ENCODE measurements at regions not wholly inside any gene's neighbourhood (a gene's known extent, or its start where the extent isn't known, plus 50 kb on each side); places are given as distances from the start of the nearest gene placed in this dataset.

DNA sequence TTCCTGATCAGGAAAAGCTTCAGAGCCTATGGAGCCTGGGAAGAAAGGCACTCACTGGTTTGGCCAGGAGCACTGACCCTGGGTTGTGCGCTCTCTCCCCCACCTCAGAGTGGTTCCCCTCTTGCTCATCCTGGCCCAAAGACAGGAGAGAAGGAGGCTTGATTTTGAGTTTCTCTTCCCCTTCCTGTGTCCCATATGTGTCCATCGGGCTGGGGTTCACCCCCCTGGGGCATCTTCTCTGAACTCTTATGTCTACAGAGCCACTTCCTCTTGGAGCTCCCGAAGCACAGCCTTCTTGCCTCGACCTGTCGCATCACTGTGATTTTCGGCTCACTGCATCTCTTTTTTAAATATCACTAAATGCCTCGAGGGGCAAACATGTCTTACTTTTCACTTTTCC is 692.3 kb downstream of the RNF144A start:
- Histone ChIP-seq H3K4me3 (no peak overlapping the region), H3K4me1 (no peaks in the 10 kb centered on the region), H3K36me3 (no peaks in the 10 kb centered on the region), H3K9me3 (no peaks in the 10 kb centered on the region), H3K27me3 (no peaks in the 10 kb centered on the region), H3K27ac (no peak overlapping the region)
- intact Hi-C loops (cut with DNase I): no loop called here
- DNase-seq (no peak), ATAC-seq (no peak)
- 80 to 87% (median 82%) methylated on average over 7 of the region's 7 CpGs for whole genome bisulfite sequencing, 4 donors
- TF ChIP-seq POLR2A (IDR thresholded peaks at IDR 0.05): no peak

DNA sequence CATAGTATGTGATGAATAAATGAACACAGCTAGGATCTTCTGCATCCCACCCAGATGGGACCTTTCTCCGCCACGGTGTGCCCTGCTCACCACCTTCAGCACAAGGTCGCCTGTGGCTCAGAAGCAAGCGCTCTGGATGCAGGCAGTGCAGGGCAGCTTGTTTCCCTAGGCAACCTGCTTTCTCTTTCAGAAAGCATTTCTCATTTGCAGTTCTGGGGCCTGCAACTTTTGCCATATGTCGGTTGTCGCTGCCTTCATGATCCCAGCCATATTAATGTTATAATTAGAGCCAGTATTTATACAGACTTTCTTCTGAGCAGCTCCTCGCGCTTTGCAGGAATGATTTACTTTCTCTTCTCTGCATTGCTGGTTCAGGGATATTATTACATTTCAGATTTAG is 692.8 kb downstream of the RNF144A start:
- intact Hi-C loops (cut with DNase I): no loop called here

DNA sequence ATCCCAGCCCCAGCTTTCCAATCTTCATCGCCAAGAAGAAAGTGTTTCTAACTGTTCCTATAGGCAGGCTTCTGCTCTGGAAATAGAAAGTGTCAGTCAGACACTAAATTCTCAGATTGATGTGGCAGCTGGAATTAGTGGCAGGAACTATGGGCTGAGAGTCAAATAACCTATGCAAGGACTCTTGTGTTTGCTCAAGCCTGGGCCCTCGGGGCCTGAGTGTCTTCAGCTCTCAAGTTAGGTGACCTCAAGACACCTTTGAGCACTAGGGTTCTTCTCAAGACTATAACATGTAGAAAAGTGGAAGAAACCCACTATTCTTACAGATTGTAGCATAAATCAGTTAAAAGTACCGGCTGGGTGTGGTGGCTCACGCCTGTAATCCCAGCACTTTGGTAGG is 694.5 kb downstream of the RNF144A start:
- no peak overlapping the region for H3K27ac ChIP-seq
- no peaks in the 10 kb centered on the region for H3K9me3 ChIP-seq
- H3K27me3 ChIP-seq: peaks cover 0 to 1% (median 0%) of the 10 kb centered on the region in 9 donors
- intact Hi-C loops (cut with DNase I): no loop called here
- WGBS, 4 donors: 39 to 74% (median 55%) methylated on average over 3 to 4 of the region's 4 CpGs
- no peak overlapping the region for H3K4me3 ChIP-seq
- no peak for DNase-seq
- H3K36me3 ChIP-seq: no peaks in the 10 kb centered on the region
- TF ChIP-seq POLR2A (IDR thresholded peaks at IDR 0.05): no peak
- TF ChIP-seq, protein P1, sequence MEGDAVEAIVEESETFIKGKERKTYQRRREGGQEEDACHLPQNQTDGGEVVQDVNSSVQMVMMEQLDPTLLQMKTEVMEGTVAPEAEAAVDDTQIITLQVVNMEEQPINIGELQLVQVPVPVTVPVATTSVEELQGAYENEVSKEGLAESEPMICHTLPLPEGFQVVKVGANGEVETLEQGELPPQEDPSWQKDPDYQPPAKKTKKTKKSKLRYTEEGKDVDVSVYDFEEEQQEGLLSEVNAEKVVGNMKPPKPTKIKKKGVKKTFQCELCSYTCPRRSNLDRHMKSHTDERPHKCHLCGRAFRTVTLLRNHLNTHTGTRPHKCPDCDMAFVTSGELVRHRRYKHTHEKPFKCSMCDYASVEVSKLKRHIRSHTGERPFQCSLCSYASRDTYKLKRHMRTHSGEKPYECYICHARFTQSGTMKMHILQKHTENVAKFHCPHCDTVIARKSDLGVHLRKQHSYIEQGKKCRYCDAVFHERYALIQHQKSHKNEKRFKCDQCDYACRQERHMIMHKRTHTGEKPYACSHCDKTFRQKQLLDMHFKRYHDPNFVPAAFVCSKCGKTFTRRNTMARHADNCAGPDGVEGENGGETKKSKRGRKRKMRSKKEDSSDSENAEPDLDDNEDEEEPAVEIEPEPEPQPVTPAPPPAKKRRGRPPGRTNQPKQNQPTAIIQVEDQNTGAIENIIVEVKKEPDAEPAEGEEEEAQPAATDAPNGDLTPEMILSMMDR (IDR thresholded peaks at IDR 0.05): no peak
- H3K4me1 ChIP-seq: no peaks in the 10 kb centered on the region
- ATAC-seq: no peak

More for the DNA sequence above, 692.8 kb downstream of the RNF144A start:
- no peaks in the 10 kb centered on the region for H3K9me3 ChIP-seq
- ATAC-seq: no peak
- no peaks in the 10 kb centered on the region for H3K36me3 ChIP-seq
- H3K27ac ChIP-seq: no peak overlapping the region
- DNase-seq: no peak
- TF ChIP-seq, protein P1 (IDR thresholded peaks at IDR 0.05): no peak
- no peak for TF ChIP-seq POLR2A (IDR thresholded peaks at IDR 0.05)
- H3K4me3 ChIP-seq: no peak overlapping the region
- WGBS, 4 donors: 91 to 93% (median 92%) methylated on average over 8 of the region's 8 CpGs
- H3K4me1 ChIP-seq: no peaks in the 10 kb centered on the region
- no peaks in the 10 kb centered on the region for H3K27me3 ChIP-seq

- no peak for ATAC-seq
- no peak for DNase-seq
- TF ChIP-seq, protein P1 (IDR thresholded peaks at IDR 0.05): no peak
- no peak for TF ChIP-seq POLR2A (IDR thresholded peaks at IDR 0.05)
- Histone ChIP-seq H3K27me3 (peaks cover 0 to 3% (median 0%) of the 10 kb centered on the region in 9 donors), H3K4me1 (no peaks in the 10 kb centered on the region), H3K4me3 (no peak overlapping the region), H3K36me3 (no peaks in the 10 kb centered on the region), H3K27ac (no peak overlapping the region), H3K9me3 (no peaks in the 10 kb centered on the region)
- intact Hi-C loops (cut with DNase I): no loop called here
- 54 to 73% (median 57%) methylated on average over 3 of the region's 3 CpGs for WGBS, 4 donors
Measured at GRCh38 chr2:7612969-7613368, 695.8 kb downstream of the RNF144A start.

- Histone ChIP-seq H3K36me3 (no peaks in the 10 kb centered on the region), H3K27me3 (peaks cover 0 to 3% (median 0%) of the 10 kb centered on the region in 9 donors), H3K4me1 (no peaks in the 10 kb centered on the region), H3K27ac (no peak overlapping the region), H3K9me3 (no peaks in the 10 kb centered on the region), H3K4me3 (no peak overlapping the region)
- 82 to 91% (median 87%) methylated on average over 6 of the region's 6 CpGs for WGBS, 4 donors
- DNase-seq: no peak
- TF ChIP-seq, protein P1 (IDR thresholded peaks at IDR 0.05): no peak
- no peak for TF ChIP-seq POLR2A (IDR thresholded peaks at IDR 0.05)
- intact Hi-C loops (cut with DNase I): no loop called here
- ATAC-seq: no peak
Measured at GRCh38 chr2:7613831-7614230, 696.6 kb downstream of the RNF144A start.

Measured in heart left ventricle (tissue), 16 donors.